Activated naive CD8-positive, alpha-beta T cell treated with anti-CD3 and anti-CD28 coated beads, Interleukin-2, amount 10 ng/mL, durations not matched to agents 7 days and 5 days (primary cell): ENCODE measurements at regions not wholly inside any gene's neighbourhood (a gene's known extent, or its start where the extent isn't known, plus 50 kb on each side); places are given as distances from the start of the nearest gene placed in this dataset.
"Not testable (repeated sequence)": the region's sequence is repeated elsewhere in the genome, so short reads cannot be mapped to it uniquely, and the experiment has no call there.

Source experiments
- ATAC-seq: fragments of 150-1000 bp; cut with Tn5 transposase; one replicate; pipeline ENCODE4 v1.10.0; 2021; ENCODE audit warnings: low read depth, moderate library complexity
- POLR2A ChIA-PET: fragments of 350-600 bp; sonication (Branson Sonifier 250); formaldehyde crosslinking; loops from one replicate; lab custom pipeline; 2021; ENCODE audit warnings: antibody characterized with exemption; lab: Charles Lee
- DNase-seq: peaks from one replicate; pipeline ENCODE4 v3.0.0; 2021
- H3K27ac Mint-ChIP-seq: one replicate; pipeline ENCODE4 v1.8.0; 2022; ENCODE audit warnings: mild to moderate bottlenecking, mixed read lengths
- H3K27me3 Mint-ChIP-seq: one replicate; pipeline ENCODE4 v1.8.0; 2022; ENCODE audit warnings: mild to moderate bottlenecking, moderate library complexity, mixed read lengths
- H3K36me3 Mint-ChIP-seq: one replicate; pipeline ENCODE4 v1.8.0; 2021; ENCODE audit warnings: mild to moderate bottlenecking, mixed read lengths
- H3K4me1 Mint-ChIP-seq: one replicate; pipeline ENCODE4 v1.8.0; 2021; ENCODE audit warnings: mixed read lengths
- H3K4me3 Mint-ChIP-seq: one replicate; pipeline ENCODE4 v1.8.0; 2022; ENCODE audit warnings: mild to moderate bottlenecking, moderate library complexity, mixed read lengths
- H3K9me3 Mint-ChIP-seq: one replicate; pipeline ENCODE4 v1.8.0; 2021; ENCODE audit warnings: mixed read lengths

GRCh38 chr2:195202163-195202845 is 454.7 kb upstream of the SLC39A10 start:
- H3K4me3 Mint-ChIP-seq: peak overlapping the region; percentile 2

GRCh38 chr2:195199864-195200263 is 457.2 kb upstream of the SLC39A10 start:
- no peak for ATAC-seq
- Mint-ChIP-seq H3K4me1 (peaks cover 15% of the 10 kb centered on the region), H3K9me3 (no peaks in the 10 kb centered on the region)

More at GRCh38 chr2:195202163-195202845, 454.7 kb upstream of the SLC39A10 start:
- Mint-ChIP-seq H3K36me3 (no peaks in the 10 kb centered on the region), H3K4me1 (peaks cover 15% of the 10 kb centered on the region), H3K9me3 (no peaks in the 10 kb centered on the region), H3K27ac (peak overlapping the region; percentile 1), H3K27me3 (no peaks in the 10 kb centered on the region)
- peak; percentile 89 for ATAC-seq
- POLR2A ChIA-PET: no interaction called here
- DNase-seq: no peak

GRCh38 chr2:195181059-195181705 is 475.8 kb upstream of the SLC39A10 start:
- H3K4me1 Mint-ChIP-seq: no peaks in the 10 kb centered on the region
- H3K27me3 Mint-ChIP-seq: no peaks in the 10 kb centered on the region
- H3K27ac Mint-ChIP-seq: no peak overlapping the region
- no peak for ATAC-seq
- no peaks in the 10 kb centered on the region for H3K36me3 Mint-ChIP-seq
- no peaks in the 10 kb centered on the region for H3K9me3 Mint-ChIP-seq
- POLR2A ChIA-PET: no interaction called here
- H3K4me3 Mint-ChIP-seq: no peak overlapping the region
- no peak for DNase-seq

More at GRCh38 chr2:195199864-195200263, 457.2 kb upstream of the SLC39A10 start:
- no peaks in the 10 kb centered on the region for H3K36me3 Mint-ChIP-seq
- peaks cover 5% of the 10 kb centered on the region for H3K27me3 Mint-ChIP-seq
- POLR2A ChIA-PET: no interaction called here
- H3K27ac Mint-ChIP-seq: no peak overlapping the region
- H3K4me3 Mint-ChIP-seq: no peak overlapping the region
- no peak for DNase-seq

- no peaks in the 10 kb centered on the region for H3K36me3 Mint-ChIP-seq
- POLR2A ChIA-PET: no interaction called here
- DNase-seq (peak; percentile 31), ATAC-seq (peak; percentile 87)
- H3K4me3 Mint-ChIP-seq: no peak overlapping the region
- no peaks in the 10 kb centered on the region for H3K9me3 Mint-ChIP-seq
- peaks cover 9% of the 10 kb centered on the region for H3K4me1 Mint-ChIP-seq
- no peak overlapping the region for H3K27ac Mint-ChIP-seq
- H3K27me3 Mint-ChIP-seq: peaks cover 2% of the 10 kb centered on the region
These were observed 488.7 kb upstream of the SLC39A10 start for GRCh38 chr2:195168369-195168768.

- DNase-seq (no peak), ATAC-seq (no peak)
- Mint-ChIP-seq H3K27me3 (peaks cover 2% of the 10 kb centered on the region), H3K4me3 (no peak overlapping the region), H3K4me1 (peaks cover 9% of the 10 kb centered on the region), H3K36me3 (no peaks in the 10 kb centered on the region), H3K27ac (no peak overlapping the region), H3K9me3 (no peaks in the 10 kb centered on the region)
- POLR2A ChIA-PET: no interaction called here
These were observed 492.1 kb upstream of the SLC39A10 start for GRCh38 chr2:195164930-195165329.

GRCh38 chr2:195162918-195163317 is 494.1 kb upstream of the SLC39A10 start:
- DNase-seq (no peak), ATAC-seq (no peak)
- no peaks in the 10 kb centered on the region for H3K36me3 Mint-ChIP-seq
- peaks cover 2% of the 10 kb centered on the region for H3K27me3 Mint-ChIP-seq
- peaks cover under 1% of the 10 kb centered on the region for H3K4me1 Mint-ChIP-seq
- H3K9me3 Mint-ChIP-seq: no peaks in the 10 kb centered on the region
- no peak overlapping the region for H3K27ac Mint-ChIP-seq
- H3K4me3 Mint-ChIP-seq: no peak overlapping the region
- POLR2A ChIA-PET: no interaction called here

GRCh38 chr2:195162194-195162593 is 494.8 kb upstream of the SLC39A10 start:
- H3K36me3 Mint-ChIP-seq: no peaks in the 10 kb centered on the region
- DNase-seq: no peak
- H3K4me3 Mint-ChIP-seq: no peak overlapping the region
- H3K9me3 Mint-ChIP-seq: no peaks in the 10 kb centered on the region
- no peak overlapping the region for H3K27ac Mint-ChIP-seq
- POLR2A ChIA-PET: no interaction called here
- H3K27me3 Mint-ChIP-seq: peaks cover 2% of the 10 kb centered on the region
- no peaks in the 10 kb centered on the region for H3K4me1 Mint-ChIP-seq
- ATAC-seq: no peak

- H3K9me3 Mint-ChIP-seq: no peaks in the 10 kb centered on the region
- H3K27ac Mint-ChIP-seq: no peak overlapping the region
- DNase-seq: no peak
- POLR2A ChIA-PET: no interaction called here
- H3K4me3 Mint-ChIP-seq: no peak overlapping the region
- H3K4me1 Mint-ChIP-seq: no peaks in the 10 kb centered on the region
- no peaks in the 10 kb centered on the region for H3K36me3 Mint-ChIP-seq
- no peak for ATAC-seq
- H3K27me3 Mint-ChIP-seq: peaks cover 2% of the 10 kb centered on the region
These were observed 496.1 kb upstream of the SLC39A10 start for GRCh38 chr2:195160963-195161362.

GRCh38 chr2:195151711-195152110 is 505.3 kb upstream of the SLC39A10 start:
- no peaks in the 10 kb centered on the region for H3K4me1 Mint-ChIP-seq
- H3K27me3 Mint-ChIP-seq: no peaks in the 10 kb centered on the region
- H3K36me3 Mint-ChIP-seq: no peaks in the 10 kb centered on the region
- no peaks in the 10 kb centered on the region for H3K9me3 Mint-ChIP-seq
- ATAC-seq (no peak), DNase-seq (no peak)
- POLR2A ChIA-PET: no interaction called here
- no peak overlapping the region for H3K4me3 Mint-ChIP-seq
- no peak overlapping the region for H3K27ac Mint-ChIP-seq

GRCh38 chr2:195150819-195151218 is 506.2 kb upstream of the SLC39A10 start:
- H3K27ac Mint-ChIP-seq: no peak overlapping the region
- no peaks in the 10 kb centered on the region for H3K36me3 Mint-ChIP-seq
- DNase-seq (no peak), ATAC-seq (no peak)
- POLR2A ChIA-PET: no interaction called here
- no peaks in the 10 kb centered on the region for H3K4me1 Mint-ChIP-seq
- no peaks in the 10 kb centered on the region for H3K27me3 Mint-ChIP-seq
- no peaks in the 10 kb centered on the region for H3K9me3 Mint-ChIP-seq
- H3K4me3 Mint-ChIP-seq: no peak overlapping the region

GRCh38 chr2:195148004-195148403 is 509.0 kb upstream of the SLC39A10 start:
- Mint-ChIP-seq H3K4me1 (no peaks in the 10 kb centered on the region), H3K27me3 (no peaks in the 10 kb centered on the region), H3K36me3 (no peaks in the 10 kb centered on the region), H3K4me3 (no peak overlapping the region), H3K9me3 (peaks cover 6% of the 10 kb centered on the region), H3K27ac (no peak overlapping the region)
- POLR2A ChIA-PET: no interaction called here
- ATAC-seq (no peak), DNase-seq (no peak)

- H3K9me3 Mint-ChIP-seq: peaks cover 6% of the 10 kb centered on the region
- H3K4me1 Mint-ChIP-seq: no peaks in the 10 kb centered on the region
- no peak for ATAC-seq
- POLR2A ChIA-PET: no interaction called here
- H3K27ac Mint-ChIP-seq: no peak overlapping the region
- H3K4me3 Mint-ChIP-seq: no peak overlapping the region
- no peak for DNase-seq
- H3K27me3 Mint-ChIP-seq: no peaks in the 10 kb centered on the region
- H3K36me3 Mint-ChIP-seq: no peaks in the 10 kb centered on the region
These were observed 510.1 kb upstream of the SLC39A10 start for GRCh38 chr2:195146761-195147541.

- ATAC-seq: no peak
- Mint-ChIP-seq H3K36me3 (no peaks in the 10 kb centered on the region), H3K9me3 (no peaks in the 10 kb centered on the region), H3K4me3 (no peak overlapping the region), H3K27me3 (no peaks in the 10 kb centered on the region), H3K27ac (no peak overlapping the region), H3K4me1 (no peaks in the 10 kb centered on the region)
- DNase-seq: no peak
- POLR2A ChIA-PET: no interaction called here
These were observed 518.6 kb upstream of the SLC39A10 start for GRCh38 chr2:195138435-195138834.

- POLR2A ChIA-PET, H3K4me1 Mint-ChIP-seq, H3K27ac Mint-ChIP-seq: not testable (repeated sequence)
These were observed 531.1 kb upstream of the SLC39A10 start for GRCh38 chr2:195125889-195126288.

More at GRCh38 chr2:195125889-195126288, 531.1 kb upstream of the SLC39A10 start:
- not testable (repeated sequence) for DNase-seq, ATAC-seq, H3K9me3 Mint-ChIP-seq, H3K36me3 Mint-ChIP-seq, H3K27me3 Mint-ChIP-seq, H3K4me3 Mint-ChIP-seq
